ENCODE measurements at regions not wholly inside any gene's neighbourhood (a gene's known extent, or its start where the extent isn't known, plus 50 kb on each side); places are given as distances from the start of the nearest gene placed in this dataset.

GRCh38 chr3:166444336-166444735 lies 607.1 kb upstream of the BCHE start:
- Histone ChIP-seq H3K4me2 (no peak overlapping the region), H3K27ac (no peak overlapping the region), H3K9me3 (no peaks in the 10 kb centered on the region), H3K4me1 (no peaks in the 10 kb centered on the region), H3K4me3 (no peak overlapping the region)
- DNase-seq (ENCODE audit: low read depth in 1 of 2, low spot score in 1 of 2) (no peak), ATAC-seq (no peak), FAIRE-seq (no peak)
- ChIA-PET CTCF (no interaction called here), POLR2A (no interaction called here)
- WGBS (ENCODE audit: missing lambda C conversion rate): 88% methylated on average over 1 of the region's 4 CpGs
- TF ChIP-seq, protein P1, sequence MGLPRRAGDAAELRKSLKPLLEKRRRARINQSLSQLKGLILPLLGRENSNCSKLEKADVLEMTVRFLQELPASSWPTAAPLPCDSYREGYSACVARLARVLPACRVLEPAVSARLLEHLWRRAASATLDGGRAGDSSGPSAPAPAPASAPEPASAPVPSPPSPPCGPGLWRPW (IDR thresholded peaks at IDR 0.05): no peak
- TF ChIP-seq PBX3 (IDR thresholded peaks at IDR 0.05) (no peak), TP53 (CRISPR knock-in tag; IDR thresholded peaks at IDR 0.05) (no peak), ZC3H11A (IDR thresholded peaks at IDR 0.05) (no peak), PHF8 (IDR thresholded peaks at IDR 0.05; ENCODE audit: borderline replicate concordance, low read depth) (no peak), MYC (IDR thresholded peaks at IDR 0.05; ENCODE audit: borderline replicate concordance, low read length) (no peak), ESRRA (IDR thresholded peaks at IDR 0.05; ENCODE audit: borderline replicate concordance, low read length) (no peak), SMC3 (IDR thresholded peaks at IDR 0.05) (no peak), BHLHE40 (IDR thresholded peaks at IDR 0.05; ENCODE audit: low read depth, low read length) (no peak), HMGXB4 (CRISPR knock-in tag; IDR thresholded peaks at IDR 0.05; ENCODE audit: borderline replicate concordance) (no peak), MAFK (IDR thresholded peaks at IDR 0.05; ENCODE audit: partially characterized antibody) (no peak), RARB (CRISPR knock-in tag; IDR thresholded peaks at IDR 0.05) (no peak), BCL3 (IDR thresholded peaks at IDR 0.05) (no peak), JUNB (IDR thresholded peaks at IDR 0.05) (no peak)
- TF ChIP-seq, protein P2, sequence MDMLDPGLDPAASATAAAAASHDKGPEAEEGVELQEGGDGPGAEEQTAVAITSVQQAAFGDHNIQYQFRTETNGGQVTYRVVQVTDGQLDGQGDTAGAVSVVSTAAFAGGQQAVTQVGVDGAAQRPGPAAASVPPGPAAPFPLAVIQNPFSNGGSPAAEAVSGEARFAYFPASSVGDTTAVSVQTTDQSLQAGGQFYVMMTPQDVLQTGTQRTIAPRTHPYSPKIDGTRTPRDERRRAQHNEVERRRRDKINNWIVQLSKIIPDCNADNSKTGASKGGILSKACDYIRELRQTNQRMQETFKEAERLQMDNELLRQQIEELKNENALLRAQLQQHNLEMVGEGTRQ (IDR thresholded peaks at IDR 0.05): no peak
- TF ChIP-seq, protein P3, sequence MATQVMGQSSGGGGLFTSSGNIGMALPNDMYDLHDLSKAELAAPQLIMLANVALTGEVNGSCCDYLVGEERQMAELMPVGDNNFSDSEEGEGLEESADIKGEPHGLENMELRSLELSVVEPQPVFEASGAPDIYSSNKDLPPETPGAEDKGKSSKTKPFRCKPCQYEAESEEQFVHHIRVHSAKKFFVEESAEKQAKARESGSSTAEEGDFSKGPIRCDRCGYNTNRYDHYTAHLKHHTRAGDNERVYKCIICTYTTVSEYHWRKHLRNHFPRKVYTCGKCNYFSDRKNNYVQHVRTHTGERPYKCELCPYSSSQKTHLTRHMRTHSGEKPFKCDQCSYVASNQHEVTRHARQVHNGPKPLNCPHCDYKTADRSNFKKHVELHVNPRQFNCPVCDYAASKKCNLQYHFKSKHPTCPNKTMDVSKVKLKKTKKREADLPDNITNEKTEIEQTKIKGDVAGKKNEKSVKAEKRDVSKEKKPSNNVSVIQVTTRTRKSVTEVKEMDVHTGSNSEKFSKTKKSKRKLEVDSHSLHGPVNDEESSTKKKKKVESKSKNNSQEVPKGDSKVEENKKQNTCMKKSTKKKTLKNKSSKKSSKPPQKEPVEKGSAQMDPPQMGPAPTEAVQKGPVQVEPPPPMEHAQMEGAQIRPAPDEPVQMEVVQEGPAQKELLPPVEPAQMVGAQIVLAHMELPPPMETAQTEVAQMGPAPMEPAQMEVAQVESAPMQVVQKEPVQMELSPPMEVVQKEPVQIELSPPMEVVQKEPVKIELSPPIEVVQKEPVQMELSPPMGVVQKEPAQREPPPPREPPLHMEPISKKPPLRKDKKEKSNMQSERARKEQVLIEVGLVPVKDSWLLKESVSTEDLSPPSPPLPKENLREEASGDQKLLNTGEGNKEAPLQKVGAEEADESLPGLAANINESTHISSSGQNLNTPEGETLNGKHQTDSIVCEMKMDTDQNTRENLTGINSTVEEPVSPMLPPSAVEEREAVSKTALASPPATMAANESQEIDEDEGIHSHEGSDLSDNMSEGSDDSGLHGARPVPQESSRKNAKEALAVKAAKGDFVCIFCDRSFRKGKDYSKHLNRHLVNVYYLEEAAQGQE (IDR thresholded peaks at IDR 0.05): no peak

DNA sequence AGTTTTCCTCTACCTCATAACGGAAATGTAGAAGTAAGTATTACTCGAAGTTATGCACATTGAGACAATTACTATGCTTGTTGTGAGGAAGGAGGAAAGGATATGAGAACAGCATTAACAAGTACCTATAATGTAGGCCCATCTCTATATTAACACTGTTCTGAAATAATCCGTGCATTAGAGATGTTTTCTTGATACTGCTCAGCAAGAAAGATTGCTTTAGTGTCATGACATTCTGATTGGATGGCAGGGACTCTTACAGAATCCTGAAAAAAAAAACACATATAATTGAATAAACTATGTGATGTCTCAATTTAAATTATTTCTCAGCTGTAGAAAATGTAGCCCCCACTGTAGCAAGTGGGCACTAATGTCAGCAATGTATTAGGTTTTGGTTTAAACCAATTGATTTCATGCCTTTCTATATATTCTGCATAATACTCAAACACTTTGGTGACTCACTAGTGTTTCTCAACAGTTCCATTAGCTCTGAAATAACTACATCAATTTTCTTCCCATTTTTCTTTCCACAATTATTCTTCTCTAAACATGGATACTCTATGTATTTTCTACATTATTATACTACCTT lies 598.3 kb upstream of the BCHE start:
- Histone ChIP-seq H3K4me2 (no peak overlapping the region), H3K9me3 (no peaks in the 10 kb centered on the region), H3K4me1 (no peaks in the 10 kb centered on the region), H3K27ac (no peak overlapping the region), H3K4me3 (no peak overlapping the region)
- FAIRE-seq: no peak
- CTCF ChIA-PET: no interaction called here
- no peak for DNase-seq (ENCODE audit: low read depth in 1 of 2, low spot score in 1 of 2)
- POLR2A ChIA-PET: no interaction called here
- WGBS (ENCODE audit: missing lambda C conversion rate): 57% methylated on average over 3 of the region's 3 CpGs
- no peak for ATAC-seq
- TF ChIP-seq NR3C1 (IDR thresholded peaks at IDR 0.05) (no peak), PHF8 (IDR thresholded peaks at IDR 0.05; ENCODE audit: borderline replicate concordance, low read depth) (no peak), MAFK (IDR thresholded peaks at IDR 0.05; ENCODE audit: partially characterized antibody) (no peak), POLR2A (IDR thresholded peaks at IDR 0.05; ENCODE audit: low read length) (no peak), RCOR1 (IDR thresholded peaks at IDR 0.05; ENCODE audit: low read depth, low read length) (no peak), CBX2 (IDR thresholded peaks at IDR 0.05; ENCODE audit: borderline replicate concordance, low read depth) (no peak), ZNF302 (CRISPR knock-in tag; IDR thresholded peaks at IDR 0.05) (no peak), RARB (CRISPR knock-in tag; IDR thresholded peaks at IDR 0.05) (no peak), RFX5 (IDR thresholded peaks at IDR 0.05) (no peak), JUN (IDR thresholded peaks at IDR 0.05) (no peak), HMGXB4 (CRISPR knock-in tag; IDR thresholded peaks at IDR 0.05; ENCODE audit: borderline replicate concordance) (no peak), HOXB5 (CRISPR knock-in tag; IDR thresholded peaks at IDR 0.05) (no peak)
- TF ChIP-seq, protein P4, sequence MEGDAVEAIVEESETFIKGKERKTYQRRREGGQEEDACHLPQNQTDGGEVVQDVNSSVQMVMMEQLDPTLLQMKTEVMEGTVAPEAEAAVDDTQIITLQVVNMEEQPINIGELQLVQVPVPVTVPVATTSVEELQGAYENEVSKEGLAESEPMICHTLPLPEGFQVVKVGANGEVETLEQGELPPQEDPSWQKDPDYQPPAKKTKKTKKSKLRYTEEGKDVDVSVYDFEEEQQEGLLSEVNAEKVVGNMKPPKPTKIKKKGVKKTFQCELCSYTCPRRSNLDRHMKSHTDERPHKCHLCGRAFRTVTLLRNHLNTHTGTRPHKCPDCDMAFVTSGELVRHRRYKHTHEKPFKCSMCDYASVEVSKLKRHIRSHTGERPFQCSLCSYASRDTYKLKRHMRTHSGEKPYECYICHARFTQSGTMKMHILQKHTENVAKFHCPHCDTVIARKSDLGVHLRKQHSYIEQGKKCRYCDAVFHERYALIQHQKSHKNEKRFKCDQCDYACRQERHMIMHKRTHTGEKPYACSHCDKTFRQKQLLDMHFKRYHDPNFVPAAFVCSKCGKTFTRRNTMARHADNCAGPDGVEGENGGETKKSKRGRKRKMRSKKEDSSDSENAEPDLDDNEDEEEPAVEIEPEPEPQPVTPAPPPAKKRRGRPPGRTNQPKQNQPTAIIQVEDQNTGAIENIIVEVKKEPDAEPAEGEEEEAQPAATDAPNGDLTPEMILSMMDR (IDR thresholded peaks at IDR 0.05): no peak
